BJ (cell line): ENCODE measurements at regions not wholly inside any gene's neighbourhood (a gene's known extent, or its start where the extent isn't known, plus 50 kb on each side); places are given as distances from the start of the nearest gene placed in this dataset.

ENCODE experiments used
- CTCF ChIA-PET: fragments of 350-600 bp; formaldehyde crosslinking; extraction: SDS; loops from one replicate; lab custom pipeline; 2021; ENCODE audit warnings: antibody characterized with exemption, inconsistent platforms; lab: Yijun Ruan, JAX
- POLR2A ChIA-PET: fragments of 300-600 bp; sonication (Branson Sonifier 250); formaldehyde crosslinking; extraction: SDS; loops from one replicate; lab custom pipeline; 2021; ENCODE audit warnings: antibody characterized with exemption; lab: Charles Lee
- DNase-seq: peaks from one replicate; pipeline ENCODE4 v3.0.0-alpha.2; 2011; ENCODE audit warnings: low read depth
- H3K27me3 ChIP-seq: 2 replicates; pipeline ENCODE4 v1.6.0; 2011; ENCODE audit warnings: low read length; ENCODE audit not compliant: control insufficient read depth, insufficient read depth
- H3K36me3 ChIP-seq: 2 replicates; pipeline ENCODE4 v1.5.1; 2011; ENCODE audit warnings: low read length; ENCODE audit not compliant: control insufficient read depth, insufficient read depth
- H3K4me3 ChIP-seq: 2 replicates; pipeline ENCODE4 v1.5.1; 2011; ENCODE audit warnings: low read depth, mild to moderate bottlenecking, control low read depth, low read length
- CTCF ChIP-seq: IDR thresholded peaks from 2 replicates; pipeline ENCODE4 v1.5.1; 2011; ENCODE audit warnings: low read depth, mild to moderate bottlenecking, control low read depth, inconsistent platforms, low read length, moderate library complexity; ENCODE audit not compliant: insufficient read depth

DNA sequence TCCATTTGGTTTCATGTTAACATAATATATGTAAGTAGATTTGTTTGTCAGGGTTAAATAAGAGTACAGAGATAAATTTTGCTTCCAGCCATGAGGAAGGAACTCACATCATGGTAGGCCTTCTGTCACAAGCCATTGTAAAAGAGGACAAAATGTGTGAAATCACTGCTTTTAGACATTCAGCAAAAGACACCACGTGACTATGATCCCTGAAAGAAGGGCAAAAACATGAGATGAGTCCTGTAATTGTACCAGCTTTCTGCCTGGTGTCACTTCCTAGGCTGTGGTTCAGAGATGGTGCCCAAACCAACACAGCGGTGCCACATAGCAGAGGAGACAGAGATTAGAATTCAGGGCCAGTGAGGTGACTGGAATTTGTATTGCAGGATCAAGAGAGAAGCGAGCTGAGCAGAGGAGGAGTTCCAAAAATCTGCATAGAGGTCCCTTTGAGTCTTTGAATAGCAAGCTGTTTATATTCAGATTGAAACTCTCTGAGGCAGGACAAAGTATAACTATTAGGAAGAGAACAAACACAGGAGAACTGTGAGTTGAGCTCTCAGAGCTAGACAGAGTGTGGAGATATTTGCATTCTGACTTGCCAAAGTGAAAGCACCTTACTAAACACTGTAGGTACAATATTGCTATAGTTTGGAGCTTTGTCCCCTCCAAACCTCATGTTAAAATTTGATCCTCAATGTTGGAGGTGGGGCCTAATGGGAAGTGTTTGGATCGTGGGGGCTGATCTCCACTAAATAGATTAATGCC is 52.6 kb upstream of the PDE7B start:
- Histone ChIP-seq H3K36me3 (no peaks in the 10 kb centered on the region), H3K4me3 (no peak overlapping the region), H3K27me3 (no peaks in the 10 kb centered on the region)
- CTCF ChIA-PET, result no interaction called here
- no peak for TF ChIP-seq CTCF
- no peak for DNase-seq
- POLR2A ChIA-PET, result no interaction called here
